ENCODE measurements at regions not wholly inside any gene's neighbourhood (a gene's known extent, or its start where the extent isn't known, plus 50 kb on each side); places are given as distances from the start of the nearest gene placed in this dataset.

DNA sequence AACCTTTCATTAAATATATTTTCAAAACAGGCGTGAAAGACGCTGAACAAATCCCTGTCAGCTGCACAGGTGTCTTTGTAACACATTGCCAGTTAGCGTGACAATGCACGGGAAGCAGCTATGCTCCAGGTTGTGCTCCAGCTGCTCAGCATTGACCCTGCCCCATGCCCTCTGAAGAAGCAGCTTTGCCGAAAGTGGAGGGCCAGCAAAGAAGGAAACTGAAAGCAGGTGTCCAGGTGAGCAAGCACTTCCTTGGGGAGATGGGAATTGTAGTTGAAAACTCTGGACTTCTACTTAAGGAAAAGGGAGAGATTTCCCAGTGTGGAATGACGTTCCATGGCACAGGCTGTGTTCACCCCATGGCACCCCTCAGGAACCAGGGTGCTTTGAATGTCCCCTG is 125.7 kb downstream of the TTLL2 start:
- Histone ChIP-seq H3K4me1 (ENCODE audit: insufficient read depth, low read length) (no peaks in the 10 kb centered on the region), H3K79me2 (ENCODE audit: insufficient read depth, low read length) (no peaks in the 10 kb centered on the region), H3K4me2 (ENCODE audit: insufficient read depth, low read length) (no peak overlapping the region), H3K27me3 (ENCODE audit: insufficient read depth, low read length) (no peaks in the 10 kb centered on the region), H3K36me3 (ENCODE audit: insufficient read depth, low read length) (no peaks in the 10 kb centered on the region), H3K4me3 (ENCODE audit: insufficient read depth, low read length) (no peak overlapping the region), H2AFZ (ENCODE audit: low read length) (no peak overlapping the region), H3K27ac (ENCODE audit: low read depth, low read length) (no peak overlapping the region), H3K9me3 (ENCODE audit: low read depth, low read length) (peaks cover 4% of the 10 kb centered on the region), H4K20me1 (ENCODE audit: insufficient read depth, low read length) (no peaks in the 10 kb centered on the region)
- TF ChIP-seq, protein P1, sequence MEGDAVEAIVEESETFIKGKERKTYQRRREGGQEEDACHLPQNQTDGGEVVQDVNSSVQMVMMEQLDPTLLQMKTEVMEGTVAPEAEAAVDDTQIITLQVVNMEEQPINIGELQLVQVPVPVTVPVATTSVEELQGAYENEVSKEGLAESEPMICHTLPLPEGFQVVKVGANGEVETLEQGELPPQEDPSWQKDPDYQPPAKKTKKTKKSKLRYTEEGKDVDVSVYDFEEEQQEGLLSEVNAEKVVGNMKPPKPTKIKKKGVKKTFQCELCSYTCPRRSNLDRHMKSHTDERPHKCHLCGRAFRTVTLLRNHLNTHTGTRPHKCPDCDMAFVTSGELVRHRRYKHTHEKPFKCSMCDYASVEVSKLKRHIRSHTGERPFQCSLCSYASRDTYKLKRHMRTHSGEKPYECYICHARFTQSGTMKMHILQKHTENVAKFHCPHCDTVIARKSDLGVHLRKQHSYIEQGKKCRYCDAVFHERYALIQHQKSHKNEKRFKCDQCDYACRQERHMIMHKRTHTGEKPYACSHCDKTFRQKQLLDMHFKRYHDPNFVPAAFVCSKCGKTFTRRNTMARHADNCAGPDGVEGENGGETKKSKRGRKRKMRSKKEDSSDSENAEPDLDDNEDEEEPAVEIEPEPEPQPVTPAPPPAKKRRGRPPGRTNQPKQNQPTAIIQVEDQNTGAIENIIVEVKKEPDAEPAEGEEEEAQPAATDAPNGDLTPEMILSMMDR (IDR thresholded peaks at IDR 0.05; ENCODE audit: extremely low read depth, low read depth, low read length) = no peak
- DNase-seq (ENCODE audit: insufficient read length, low spot score, missing footprints) = no peak

DNA sequence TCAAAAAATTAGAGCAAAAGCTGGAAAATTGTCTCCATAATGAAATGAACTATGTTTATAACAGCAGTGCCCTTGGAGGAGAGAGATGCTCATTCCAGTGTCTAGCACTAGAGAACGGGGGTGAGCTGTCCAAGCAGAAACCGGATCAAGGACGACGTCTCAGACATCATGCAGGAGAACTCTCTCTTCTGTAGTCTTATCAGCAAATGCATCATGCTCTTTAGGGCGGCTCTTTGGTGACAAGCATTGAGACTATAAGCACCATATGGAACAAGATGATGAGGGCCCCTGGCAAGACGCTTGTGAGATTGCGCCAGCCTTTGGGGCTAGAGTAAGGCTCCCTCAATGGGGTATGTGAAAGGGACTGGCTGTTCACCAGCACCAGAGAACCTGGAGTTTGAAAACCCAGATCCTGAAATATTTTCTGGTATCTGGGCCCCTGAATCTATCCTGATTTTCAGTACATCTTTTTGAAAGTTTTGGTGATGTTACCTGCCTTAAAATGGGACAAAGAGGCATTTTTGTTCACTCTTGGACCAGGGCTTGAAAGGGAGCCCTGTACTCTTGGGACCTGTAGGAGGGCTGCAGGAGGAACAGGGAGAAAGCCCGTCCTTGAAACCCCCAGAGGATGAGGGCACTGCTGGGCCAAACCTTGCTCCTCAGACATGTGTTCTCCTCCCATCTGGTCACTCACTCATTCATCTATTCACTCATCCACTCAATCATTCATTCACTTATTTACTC is 127.6 kb downstream of the TTLL2 start:
- no peak overlapping the region for H3K4me2 ChIP-seq (ENCODE audit: insufficient read depth, low read length)
- no peaks in the 10 kb centered on the region for H4K20me1 ChIP-seq (ENCODE audit: insufficient read depth, low read length)
- H2AFZ ChIP-seq (ENCODE audit: low read length) = no peak overlapping the region
- no peaks in the 10 kb centered on the region for H3K79me2 ChIP-seq (ENCODE audit: insufficient read depth, low read length)
- no peaks in the 10 kb centered on the region for H3K36me3 ChIP-seq (ENCODE audit: insufficient read depth, low read length)
- H3K9me3 ChIP-seq (ENCODE audit: low read depth, low read length) = peaks cover 4% of the 10 kb centered on the region
- no peak overlapping the region for H3K4me3 ChIP-seq (ENCODE audit: insufficient read depth, low read length)
- H3K27me3 ChIP-seq (ENCODE audit: insufficient read depth, low read length) = no peaks in the 10 kb centered on the region
- H3K27ac ChIP-seq (ENCODE audit: low read depth, low read length) = no peak overlapping the region
- no peak for DNase-seq (ENCODE audit: insufficient read length, low spot score, missing footprints)
- H3K4me1 ChIP-seq (ENCODE audit: insufficient read depth, low read length) = no peaks in the 10 kb centered on the region
- TF ChIP-seq, protein P1 (IDR thresholded peaks at IDR 0.05; ENCODE audit: extremely low read depth, low read depth, low read length) = no peak

DNA sequence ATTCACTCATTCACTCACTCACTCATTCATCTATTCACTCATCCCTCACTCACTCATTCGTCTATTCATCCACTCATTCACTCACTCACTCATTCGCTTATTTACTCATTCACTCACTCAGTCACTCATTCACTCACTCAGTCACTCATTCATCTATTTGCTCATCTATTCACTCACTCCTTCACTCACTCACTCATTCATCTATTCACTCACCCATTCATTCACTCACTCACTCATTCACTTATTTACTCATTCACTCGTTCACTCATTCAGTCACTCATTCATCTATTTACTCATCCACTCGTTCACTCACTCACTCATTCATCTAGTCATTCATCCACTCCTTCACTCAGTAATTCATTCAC is 128.2 kb downstream of the TTLL2 start:
- no peak overlapping the region for H3K4me3 ChIP-seq (ENCODE audit: insufficient read depth, low read length)
- TF ChIP-seq, protein P1 (IDR thresholded peaks at IDR 0.05; ENCODE audit: extremely low read depth, low read depth, low read length) = no peak
- H3K4me2 ChIP-seq (ENCODE audit: insufficient read depth, low read length) = no peak overlapping the region
- no peak for DNase-seq (ENCODE audit: insufficient read length, low spot score, missing footprints)
- no peak overlapping the region for H3K27ac ChIP-seq (ENCODE audit: low read depth, low read length)
- no peaks in the 10 kb centered on the region for H3K27me3 ChIP-seq (ENCODE audit: insufficient read depth, low read length)
- H2AFZ ChIP-seq (ENCODE audit: low read length) = no peak overlapping the region
- H3K9me3 ChIP-seq (ENCODE audit: low read depth, low read length) = peaks cover 4% of the 10 kb centered on the region
- H3K79me2 ChIP-seq (ENCODE audit: insufficient read depth, low read length) = no peaks in the 10 kb centered on the region
- H3K4me1 ChIP-seq (ENCODE audit: insufficient read depth, low read length) = no peaks in the 10 kb centered on the region
- H4K20me1 ChIP-seq (ENCODE audit: insufficient read depth, low read length) = no peaks in the 10 kb centered on the region
- no peaks in the 10 kb centered on the region for H3K36me3 ChIP-seq (ENCODE audit: insufficient read depth, low read length)

DNA sequence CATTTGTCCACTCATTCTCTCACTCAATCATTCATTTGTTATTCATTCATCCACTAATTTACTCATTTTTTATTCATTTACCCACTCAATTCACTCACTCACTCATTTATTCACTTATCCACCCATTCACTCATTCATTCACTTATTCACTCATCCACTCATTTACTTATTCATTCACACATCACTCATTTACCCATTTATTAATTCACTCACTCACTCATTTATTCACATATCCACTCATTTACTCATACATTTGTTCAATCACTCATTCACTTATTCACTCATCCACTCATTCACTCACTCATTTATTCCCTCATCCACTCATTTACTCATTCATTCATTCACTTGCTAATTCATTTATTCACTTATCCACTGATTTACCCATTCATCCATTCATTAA is 129.1 kb downstream of the TTLL2 start:
- Histone ChIP-seq H3K27ac (ENCODE audit: low read depth, low read length) (no peak overlapping the region), H3K27me3 (ENCODE audit: insufficient read depth, low read length) (no peaks in the 10 kb centered on the region), H3K79me2 (ENCODE audit: insufficient read depth, low read length) (no peaks in the 10 kb centered on the region), H2AFZ (ENCODE audit: low read length) (no peak overlapping the region), H3K4me3 (ENCODE audit: insufficient read depth, low read length) (no peak overlapping the region), H3K4me1 (ENCODE audit: insufficient read depth, low read length) (no peaks in the 10 kb centered on the region), H3K9me3 (ENCODE audit: low read depth, low read length) (peaks cover 8% of the 10 kb centered on the region), H3K36me3 (ENCODE audit: insufficient read depth, low read length) (no peaks in the 10 kb centered on the region), H4K20me1 (ENCODE audit: insufficient read depth, low read length) (no peaks in the 10 kb centered on the region), H3K4me2 (ENCODE audit: insufficient read depth, low read length) (no peak overlapping the region)
- DNase-seq (ENCODE audit: insufficient read length, low spot score, missing footprints) = no peak
- TF ChIP-seq, protein P1 (IDR thresholded peaks at IDR 0.05; ENCODE audit: extremely low read depth, low read depth, low read length) = no peak

Data from osteoblast (primary cell).